Midbrain (tissue), 1 donor: ENCODE measurements at regions not wholly inside any gene's neighbourhood (a gene's known extent, or its start where the extent isn't known, plus 50 kb on each side); places are given as distances from the start of the nearest gene placed in this dataset.
"Not testable (repeated sequence)": the region's sequence is repeated elsewhere in the genome, so short reads cannot be mapped to it uniquely, and the experiment has no call there.

ENCODE experiments used
- DNase-seq: peaks from one replicate; lab custom pipeline; 2025; lab: John Stamatoyannopoulos, UW

DNA sequence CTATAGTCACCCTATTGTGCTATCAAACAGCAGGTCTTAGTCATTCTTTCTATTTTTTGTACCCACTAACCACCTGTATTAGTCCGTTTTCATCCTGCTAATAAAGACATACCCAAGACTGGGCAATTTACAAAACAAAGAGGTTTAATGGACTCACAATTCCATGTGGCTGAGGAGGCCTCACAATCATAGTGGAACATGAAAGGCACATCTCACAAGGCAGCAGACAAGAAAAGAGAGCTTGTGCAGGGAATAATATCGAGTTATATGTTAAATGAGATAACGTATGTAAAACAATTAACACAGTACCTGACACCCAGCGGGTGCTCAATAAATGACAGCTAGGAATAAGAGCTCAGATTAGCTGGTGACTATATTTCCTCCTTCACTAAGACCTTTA, 88.1 kb upstream of the WDR44 start:
- no peak for DNase-seq

DNA sequence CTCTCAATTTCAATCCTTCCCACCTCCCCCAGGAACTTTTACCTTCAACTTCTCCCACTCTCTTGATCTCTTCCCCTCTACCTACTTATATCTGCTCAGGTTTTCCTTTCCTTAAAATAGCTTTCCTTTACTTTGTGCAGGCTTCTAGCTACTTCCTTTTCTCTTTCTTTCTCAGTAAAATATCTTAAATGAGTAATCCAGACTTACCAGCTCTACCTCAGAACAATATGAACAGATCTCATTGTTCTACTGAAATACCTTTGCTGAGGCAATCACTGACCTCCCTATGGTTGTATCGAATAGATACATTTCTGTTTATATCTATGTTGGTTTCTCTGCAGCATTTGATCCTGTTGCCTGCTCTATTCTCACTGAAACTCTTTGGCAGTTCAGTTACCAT, 86.7 kb upstream of the WDR44 start:
- no peak for DNase-seq

DNA sequence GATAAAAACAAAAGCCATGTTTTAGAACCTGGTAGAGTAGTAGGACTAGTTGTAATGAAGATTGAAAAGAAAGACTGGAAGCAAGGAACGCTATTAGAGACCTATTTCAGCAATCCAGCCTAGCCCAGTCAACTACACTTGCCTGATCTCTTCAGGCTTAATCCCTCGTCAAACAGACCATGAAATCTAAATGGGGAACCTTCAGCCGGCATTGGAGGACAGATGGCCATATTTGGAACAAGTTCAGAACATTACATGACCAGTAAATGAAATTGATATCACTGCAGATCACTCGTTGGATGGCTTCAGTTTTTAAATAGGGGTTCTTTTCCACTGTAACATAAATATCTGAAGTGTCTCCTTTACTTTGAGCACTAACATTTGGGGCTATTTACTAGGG, 84.8 kb upstream of the WDR44 start:
- DNase-seq = no peak

DNA sequence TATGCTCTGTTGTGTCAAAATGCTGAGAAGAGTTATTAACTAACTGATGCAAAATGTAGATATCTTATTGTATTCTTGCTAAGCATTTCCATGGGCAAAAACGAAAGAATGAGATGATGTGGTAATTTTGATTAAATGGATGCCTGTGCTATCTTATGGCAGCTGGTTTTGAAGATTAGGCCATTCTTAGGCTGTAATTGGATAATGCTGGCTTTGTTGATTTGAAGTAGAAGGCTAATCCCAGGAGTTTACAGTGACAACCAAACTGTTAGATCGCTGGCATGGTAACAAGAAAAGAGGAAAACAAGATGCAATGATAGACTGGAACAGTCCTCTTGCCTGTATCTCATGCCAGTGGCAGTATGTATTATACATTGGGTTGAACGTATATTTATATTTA, 74.1 kb upstream of the WDR44 start:
- DNase-seq = no peak

DNA sequence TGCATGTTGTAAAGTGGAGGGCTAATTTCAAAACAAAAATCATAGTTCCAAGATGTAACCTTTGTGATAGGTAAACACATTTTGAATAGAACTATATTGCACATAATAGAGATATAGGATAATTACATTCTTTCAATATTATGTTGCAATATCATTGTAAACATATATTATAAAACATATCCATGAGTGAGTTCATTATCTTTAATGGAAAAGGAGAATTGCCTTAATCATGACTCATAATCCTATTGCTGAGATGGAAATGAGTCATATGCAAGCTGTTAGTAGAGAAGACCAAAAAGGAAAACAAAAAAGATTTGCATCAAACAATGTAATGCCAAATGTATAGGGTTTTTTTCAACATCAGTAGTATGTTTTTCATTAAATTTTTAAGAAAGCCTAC, 73.7 kb upstream of the WDR44 start:
- DNase-seq = no peak

DNA sequence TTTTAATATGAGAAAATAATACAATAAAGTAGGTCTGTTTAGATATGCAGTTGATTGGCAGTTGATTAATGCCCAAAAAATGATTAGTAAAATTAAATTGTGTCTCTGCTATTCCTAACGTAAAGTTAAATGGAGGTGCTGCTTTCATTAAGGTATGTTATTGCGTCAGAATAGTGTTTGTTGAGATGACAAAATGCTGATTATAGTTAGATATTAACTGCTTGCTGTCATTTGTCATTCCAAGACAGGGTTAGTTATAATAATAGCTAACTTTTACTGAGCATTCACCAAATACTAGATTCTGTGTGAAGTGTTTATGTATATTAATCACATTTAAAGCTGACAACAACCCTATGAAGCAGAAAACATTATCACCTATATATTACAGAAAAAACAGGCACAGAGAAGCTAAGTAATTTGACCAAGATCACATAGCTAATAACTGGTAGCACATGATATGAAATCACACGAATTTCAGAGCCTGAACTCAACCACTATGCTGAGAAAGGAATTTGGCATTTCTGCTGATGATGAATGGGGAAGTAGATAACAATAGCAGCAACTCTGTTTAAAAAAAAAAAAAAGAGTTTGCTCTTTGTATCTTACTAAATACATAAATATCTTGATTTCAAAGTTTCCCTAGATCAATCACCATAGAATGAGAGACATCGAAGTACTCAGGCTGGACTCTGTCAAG, 59.7 kb upstream of the WDR44 start:
- DNase-seq = no peak

DNA sequence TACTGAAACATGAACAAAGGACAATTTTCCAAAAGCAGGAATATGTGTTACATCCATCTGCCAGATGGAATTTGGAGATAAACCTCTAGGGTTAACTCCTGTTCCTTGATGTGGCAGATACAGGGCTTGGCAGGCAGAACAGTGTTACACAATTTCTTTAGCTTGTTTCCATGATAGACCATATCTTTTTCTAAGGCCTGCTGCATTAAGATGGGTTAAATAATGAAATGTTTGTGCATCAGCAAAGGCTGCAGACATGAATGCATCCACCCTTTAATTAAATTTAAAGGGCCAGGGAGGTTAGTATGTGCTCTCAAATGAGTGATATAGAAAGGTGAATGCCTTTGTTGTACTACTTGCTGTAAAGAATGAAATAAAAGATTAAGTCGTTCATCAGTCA, 50.1 kb upstream of the WDR44 start:
- DNase-seq = not testable (repeated sequence)
